ENCODE measurements at regions not wholly inside any gene's neighbourhood (a gene's known extent, or its start where the extent isn't known, plus 50 kb on each side); places are given as distances from the start of the nearest gene placed in this dataset.

DNA sequence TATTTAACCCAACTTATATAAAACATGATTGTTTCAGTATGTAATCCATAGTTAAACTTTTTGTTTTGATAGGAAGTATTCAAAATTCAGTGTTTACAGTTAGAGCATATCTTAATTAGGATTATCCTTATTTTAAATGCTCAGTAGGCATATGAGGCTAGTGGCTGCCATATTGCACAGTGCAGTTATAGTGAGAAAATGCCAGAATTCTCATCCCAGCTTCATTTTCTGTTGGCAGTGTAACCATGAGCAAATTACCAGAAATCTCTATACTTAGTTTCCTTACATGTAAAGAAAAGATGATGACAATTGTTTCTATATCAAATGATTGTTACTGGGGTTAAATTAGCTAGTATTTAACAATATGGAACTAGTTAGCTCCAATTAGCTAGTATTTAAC, 265.8 kb downstream of the ARAP2 start:
- TF ChIP-seq, protein P1, sequence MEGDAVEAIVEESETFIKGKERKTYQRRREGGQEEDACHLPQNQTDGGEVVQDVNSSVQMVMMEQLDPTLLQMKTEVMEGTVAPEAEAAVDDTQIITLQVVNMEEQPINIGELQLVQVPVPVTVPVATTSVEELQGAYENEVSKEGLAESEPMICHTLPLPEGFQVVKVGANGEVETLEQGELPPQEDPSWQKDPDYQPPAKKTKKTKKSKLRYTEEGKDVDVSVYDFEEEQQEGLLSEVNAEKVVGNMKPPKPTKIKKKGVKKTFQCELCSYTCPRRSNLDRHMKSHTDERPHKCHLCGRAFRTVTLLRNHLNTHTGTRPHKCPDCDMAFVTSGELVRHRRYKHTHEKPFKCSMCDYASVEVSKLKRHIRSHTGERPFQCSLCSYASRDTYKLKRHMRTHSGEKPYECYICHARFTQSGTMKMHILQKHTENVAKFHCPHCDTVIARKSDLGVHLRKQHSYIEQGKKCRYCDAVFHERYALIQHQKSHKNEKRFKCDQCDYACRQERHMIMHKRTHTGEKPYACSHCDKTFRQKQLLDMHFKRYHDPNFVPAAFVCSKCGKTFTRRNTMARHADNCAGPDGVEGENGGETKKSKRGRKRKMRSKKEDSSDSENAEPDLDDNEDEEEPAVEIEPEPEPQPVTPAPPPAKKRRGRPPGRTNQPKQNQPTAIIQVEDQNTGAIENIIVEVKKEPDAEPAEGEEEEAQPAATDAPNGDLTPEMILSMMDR (IDR thresholded peaks at IDR 0.05 in 2 of 3, conservative IDR thresholded peaks at IDR 0.05 in 1 of 3; ENCODE audit: borderline replicate concordance in 1 of 3, insufficient read depth in 1 of 3, low read depth in 2 of 3, low read length in 2 of 3): no peak
- TF ChIP-seq POLR2A (IDR thresholded peaks at IDR 0.05; ENCODE audit: borderline replicate concordance, extremely low read depth, insufficient read depth, insufficient read length) (no peak), TCF7L2 (IDR thresholded peaks at IDR 0.05; ENCODE audit: borderline replicate concordance, extremely low read depth, insufficient read depth, insufficient read length) (no peak)

Measured in HCT116 (cell line).